ENCODE measurements at regions not wholly inside any gene's neighbourhood (a gene's known extent, or its start where the extent isn't known, plus 50 kb on each side); places are given as distances from the start of the nearest gene placed in this dataset.

GRCh38 chr1:208943291-208943690 is 640.2 kb upstream of the CAMK1G start:
- 88 to 92% methylated on average over 5 of the region's 5 CpGs for WGBS, 2 donors
- Histone ChIP-seq H3K27ac (no peak overlapping the region), H3K36me3 (no peaks in the 10 kb centered on the region), H3K27me3 (no peaks in the 10 kb centered on the region), H3K4me1 (no peaks in the 10 kb centered on the region), H3K9me3 (no peaks in the 10 kb centered on the region), H3K4me3 (no peak overlapping the region)
- intact Hi-C loops (cut with DNase I) = no loop called here
- DNase-seq = no peak
- no peak for TF ChIP-seq CTCF (IDR thresholded peaks at IDR 0.05)
- FAIRE-seq = no peak
- ATAC-seq = no peak

- 14 to 22% methylated on average over 2 of the region's 2 CpGs for WGBS, 2 donors
- intact Hi-C loops (cut with DNase I) = no loop called here
- ATAC-seq = no peak
- DNase-seq = no peak
- Histone ChIP-seq H3K9me3 (no peaks in the 10 kb centered on the region), H3K27ac (no peak overlapping the region), H3K4me1 (no peaks in the 10 kb centered on the region), H3K27me3 (no peaks in the 10 kb centered on the region), H3K36me3 (no peaks in the 10 kb centered on the region), H3K4me3 (no peak overlapping the region)
- FAIRE-seq = no peak
- TF ChIP-seq CTCF (IDR thresholded peaks at IDR 0.05) = no peak
These were observed 638.5 kb upstream of the CAMK1G start for GRCh38 chr1:208944981-208945451.

GRCh38 chr1:208950206-208950605 is 633.3 kb upstream of the CAMK1G start:
- FAIRE-seq (no peak), ATAC-seq (no peak), DNase-seq (no peak)
- no peaks in the 10 kb centered on the region for H3K9me3 ChIP-seq
- no peaks in the 10 kb centered on the region for H3K4me1 ChIP-seq
- WGBS, 2 donors = 65 to 73% methylated on average over 3 of the region's 3 CpGs
- H3K27me3 ChIP-seq = no peaks in the 10 kb centered on the region
- TF ChIP-seq CTCF (IDR thresholded peaks at IDR 0.05) = no peak
- no peaks in the 10 kb centered on the region for H3K36me3 ChIP-seq
- intact Hi-C loops (cut with DNase I) = no loop called here
- H3K27ac ChIP-seq = no peak overlapping the region
- no peak overlapping the region for H3K4me3 ChIP-seq

GRCh38 chr1:208951026-208951525 is 632.4 kb upstream of the CAMK1G start:
- H3K27ac ChIP-seq = no peak overlapping the region
- no peaks in the 10 kb centered on the region for H3K9me3 ChIP-seq
- WGBS, 2 donors = 86 to 93% methylated on average over 5 of the region's 5 CpGs
- FAIRE-seq = no peak
- H3K27me3 ChIP-seq = no peaks in the 10 kb centered on the region
- intact Hi-C loops (cut with DNase I) = no loop called here
- H3K4me3 ChIP-seq = no peak overlapping the region
- H3K36me3 ChIP-seq = no peaks in the 10 kb centered on the region
- H3K4me1 ChIP-seq = no peaks in the 10 kb centered on the region
- DNase-seq = no peak
- TF ChIP-seq CTCF (IDR thresholded peaks at IDR 0.05) = no peak
- ATAC-seq = no peak

GRCh38 chr1:208951908-208952307 is 631.6 kb upstream of the CAMK1G start:
- intact Hi-C loops (cut with DNase I) = no loop called here
- Histone ChIP-seq H3K9me3 (no peaks in the 10 kb centered on the region), H3K27me3 (no peaks in the 10 kb centered on the region), H3K4me3 (no peak overlapping the region), H3K36me3 (no peaks in the 10 kb centered on the region), H3K27ac (no peak overlapping the region), H3K4me1 (no peaks in the 10 kb centered on the region)
- no peak for TF ChIP-seq CTCF (IDR thresholded peaks at IDR 0.05)
- no peak for ATAC-seq
- FAIRE-seq = no peak
- DNase-seq = no peak
